OCI-LY3 (cell line): ENCODE measurements at regions not wholly inside any gene's neighbourhood (a gene's known extent, or its start where the extent isn't known, plus 50 kb on each side); places are given as distances from the start of the nearest gene placed in this dataset.
"Not testable (repeated sequence)": the region's sequence is repeated elsewhere in the genome, so short reads cannot be mapped to it uniquely, and the experiment has no call there.

Experiments
- H2AFZ ChIP-seq: fragments of 200-600, 300-600 bp; shearing (Covaris generic); 2 replicates; pipeline ENCODE4 v1.6.0; 2014; ENCODE audit warnings: antibody characterized with exemption, low read depth, low read length
- H3K27ac ChIP-seq: fragments of 200-600, 300-600 bp; sonication (generic); 2 replicates; pipeline ENCODE4 v1.5.1; 2014; ENCODE audit warnings: mild to moderate bottlenecking, low read length, moderate library complexity, mixed read lengths
- H3K27me3 ChIP-seq: fragments of 200-600, 300-600 bp; sonication (generic); 2 replicates; pipeline ENCODE4 v1.6.1; 2014; ENCODE audit warnings: low read depth, low read length, mixed read lengths
- H3K36me3 ChIP-seq: fragments of 200-600, 300-600 bp; sonication (generic); replicated peaks from 2 replicates; pipeline ENCODE3; 2014; ENCODE audit warnings: low read depth, low read length, mixed read lengths
- H3K4me1 ChIP-seq: fragments of 300-600, 200-600 bp; sonication (generic); 2 replicates; pipeline ENCODE4 v1.6.1; 2014; ENCODE audit warnings: low read length, mixed read lengths
- H3K4me2 ChIP-seq: fragments of 200-600, 300-600 bp; sonication (generic); 2 replicates; pipeline ENCODE4 v1.6.1; 2014; ENCODE audit warnings: low read length, mixed read lengths
- H3K4me3 ChIP-seq: fragments of 300-600, 200-600 bp; sonication (generic); 2 replicates; pipeline ENCODE4 v1.5.1; 2014; ENCODE audit warnings: antibody characterized with exemption, mild to moderate bottlenecking, low read length, moderate library complexity
- H3K79me2 ChIP-seq: fragments of 300-600, 200-600 bp; shearing (Covaris generic); 2 replicates; pipeline ENCODE4 v1.6.1; 2014; ENCODE audit warnings: mild to moderate bottlenecking, low read length, mixed read lengths
- H3K9ac ChIP-seq: fragments of 300-600, 200-600 bp; shearing (Covaris generic); 2 replicates; pipeline ENCODE4 v1.6.0; 2014; ENCODE audit warnings: mild to moderate bottlenecking, low read length, moderate library complexity
- H3K9me3 ChIP-seq: fragments of 200-600, 300-600 bp; shearing (Covaris generic); 2 replicates; pipeline ENCODE4 v1.6.1; 2014; ENCODE audit warnings: low read length, mixed read lengths; ENCODE audit not compliant: insufficient read depth
- H4K20me1 ChIP-seq: fragments of 200-600, 300-600 bp; sonication (generic); 2 replicates; pipeline ENCODE4 v1.6.1; 2016; ENCODE audit warnings: low read length, mixed read lengths; ENCODE audit not compliant: insufficient read depth
- EZH2phosphoT487 ChIP-seq: fragments of 200-600 bp; shearing (Covaris generic); IDR thresholded peaks from 2 replicates; pipeline ENCODE4 v1.6.1; 2018; ENCODE audit warnings: antibody characterized with exemption, mixed run types, low read depth
- TF ChIP-seq, protein P1 (sequence below): fragments of 200-600, 300-600 bp; sonication (generic); IDR thresholded peaks from 2 replicates; pipeline ENCODE4 v1.5.1; 2014; ENCODE audit warnings: antibody characterized with exemption, low read length, low read depth

DNA sequence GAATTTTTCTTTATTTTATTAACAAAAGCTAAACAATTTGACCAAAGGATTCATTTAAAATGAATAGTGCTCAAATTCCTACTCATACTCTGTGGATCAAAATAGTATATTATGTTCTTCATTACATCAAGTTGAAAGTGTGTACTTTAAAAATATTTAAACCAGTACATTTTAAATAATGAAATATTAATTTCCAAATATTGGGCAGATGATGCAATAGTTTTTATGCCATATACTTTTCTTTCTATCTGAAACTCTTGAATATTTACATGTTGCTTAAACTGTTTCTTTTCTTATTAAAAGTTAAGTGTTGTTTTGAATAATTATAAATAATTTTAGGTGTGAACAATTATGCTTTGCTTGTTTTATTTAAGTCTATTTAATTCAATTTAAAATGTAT is 144.7 kb upstream of the TMPRSS15 start:
- H2AFZ ChIP-seq = no peak overlapping the region
- H3K27ac ChIP-seq = no peak overlapping the region
- no peaks in the 10 kb centered on the region for H3K9me3 ChIP-seq
- no peak overlapping the region for H3K4me3 ChIP-seq
- TF ChIP-seq EZH2phosphoT487 = no peak
- TF ChIP-seq, protein P1, sequence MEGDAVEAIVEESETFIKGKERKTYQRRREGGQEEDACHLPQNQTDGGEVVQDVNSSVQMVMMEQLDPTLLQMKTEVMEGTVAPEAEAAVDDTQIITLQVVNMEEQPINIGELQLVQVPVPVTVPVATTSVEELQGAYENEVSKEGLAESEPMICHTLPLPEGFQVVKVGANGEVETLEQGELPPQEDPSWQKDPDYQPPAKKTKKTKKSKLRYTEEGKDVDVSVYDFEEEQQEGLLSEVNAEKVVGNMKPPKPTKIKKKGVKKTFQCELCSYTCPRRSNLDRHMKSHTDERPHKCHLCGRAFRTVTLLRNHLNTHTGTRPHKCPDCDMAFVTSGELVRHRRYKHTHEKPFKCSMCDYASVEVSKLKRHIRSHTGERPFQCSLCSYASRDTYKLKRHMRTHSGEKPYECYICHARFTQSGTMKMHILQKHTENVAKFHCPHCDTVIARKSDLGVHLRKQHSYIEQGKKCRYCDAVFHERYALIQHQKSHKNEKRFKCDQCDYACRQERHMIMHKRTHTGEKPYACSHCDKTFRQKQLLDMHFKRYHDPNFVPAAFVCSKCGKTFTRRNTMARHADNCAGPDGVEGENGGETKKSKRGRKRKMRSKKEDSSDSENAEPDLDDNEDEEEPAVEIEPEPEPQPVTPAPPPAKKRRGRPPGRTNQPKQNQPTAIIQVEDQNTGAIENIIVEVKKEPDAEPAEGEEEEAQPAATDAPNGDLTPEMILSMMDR = no peak
- no peak overlapping the region for H3K9ac ChIP-seq
- no peaks in the 10 kb centered on the region for H3K36me3 ChIP-seq
- no peaks in the 10 kb centered on the region for H3K27me3 ChIP-seq
- H3K4me2 ChIP-seq = no peak overlapping the region
- H3K4me1 ChIP-seq = no peaks in the 10 kb centered on the region; the same call in 1 of the 2 replicates
- no peaks in the 10 kb centered on the region for H4K20me1 ChIP-seq
- H3K79me2 ChIP-seq = no peaks in the 10 kb centered on the region

DNA sequence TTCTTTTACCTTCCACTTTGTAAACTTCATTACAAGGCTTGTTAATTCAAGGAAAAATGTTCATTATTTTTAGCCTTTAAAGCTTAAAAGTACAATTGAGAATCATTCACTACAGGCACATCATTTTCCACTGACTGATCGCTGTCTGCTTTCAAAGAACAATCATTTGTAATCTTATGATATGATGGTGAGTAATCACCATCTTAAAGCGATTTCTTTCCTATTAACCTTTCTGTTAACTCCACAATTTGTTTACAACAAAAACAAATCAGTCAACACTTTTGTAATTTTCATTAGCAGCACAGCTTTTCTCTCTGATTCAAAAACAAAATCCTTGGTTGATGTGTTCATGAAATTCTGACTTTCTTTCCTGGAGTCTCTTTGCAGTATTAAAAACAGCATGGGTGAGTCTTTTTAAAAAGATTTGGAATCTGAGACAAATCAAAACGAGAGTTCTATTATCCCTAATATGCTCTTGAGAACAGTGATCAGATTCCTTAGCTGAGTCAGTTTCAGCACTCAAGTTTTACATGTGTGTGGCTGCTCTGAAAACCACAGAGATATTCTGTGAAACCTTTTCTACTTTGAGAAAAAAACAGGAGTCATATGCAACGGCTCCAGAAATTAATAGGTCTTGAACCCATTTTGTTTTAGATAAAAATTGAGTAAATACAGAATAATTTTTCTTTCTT is 145.8 kb upstream of the TMPRSS15 start:
- Histone ChIP-seq H4K20me1 (no peaks in the 10 kb centered on the region), H3K36me3 (no peaks in the 10 kb centered on the region), H3K4me1 (no peaks in the 10 kb centered on the region; the same call in 1 of the 2 replicates), H3K4me3 (no peak overlapping the region), H3K27me3 (no peaks in the 10 kb centered on the region), H3K9me3 (no peaks in the 10 kb centered on the region), H3K27ac (no peak overlapping the region), H3K79me2 (no peaks in the 10 kb centered on the region), H2AFZ (peak overlapping the region; percentile 62; the same call in 1 of the 2 replicates), H3K9ac (no peak overlapping the region), H3K4me2 (no peak overlapping the region)
- TF ChIP-seq, protein P1 = no peak
- TF ChIP-seq EZH2phosphoT487 = no peak

DNA sequence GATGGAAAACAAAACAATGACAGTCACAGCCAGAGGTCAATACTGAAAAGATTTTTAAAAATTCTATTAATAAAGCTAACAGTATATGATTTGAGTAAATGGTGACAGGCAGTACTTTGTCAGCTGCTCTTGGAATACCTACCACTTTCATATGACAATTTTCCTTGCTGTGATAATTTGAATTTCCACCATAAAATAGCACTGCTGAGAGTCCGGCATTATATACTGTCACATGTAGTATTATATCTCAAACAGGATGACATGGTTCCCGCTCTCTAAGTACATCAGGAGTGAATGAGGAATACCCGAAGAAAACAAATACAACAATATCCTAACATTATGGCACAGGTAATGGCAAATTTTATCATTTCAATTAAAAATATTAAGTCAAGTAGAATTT is 146.8 kb upstream of the TMPRSS15 start:
- no peaks in the 10 kb centered on the region; the same call in 1 of the 2 replicates for H3K4me1 ChIP-seq
- no peak overlapping the region for H2AFZ ChIP-seq
- TF ChIP-seq EZH2phosphoT487 = no peak
- TF ChIP-seq, protein P1 = no peak
- H3K27me3 ChIP-seq = no peaks in the 10 kb centered on the region
- H4K20me1 ChIP-seq = no peaks in the 10 kb centered on the region
- H3K79me2 ChIP-seq = no peaks in the 10 kb centered on the region
- H3K4me2 ChIP-seq = no peak overlapping the region
- H3K9me3 ChIP-seq = no peaks in the 10 kb centered on the region
- no peak overlapping the region for H3K9ac ChIP-seq
- no peak overlapping the region for H3K27ac ChIP-seq
- H3K36me3 ChIP-seq = no peaks in the 10 kb centered on the region
- H3K4me3 ChIP-seq = no peak overlapping the region

DNA sequence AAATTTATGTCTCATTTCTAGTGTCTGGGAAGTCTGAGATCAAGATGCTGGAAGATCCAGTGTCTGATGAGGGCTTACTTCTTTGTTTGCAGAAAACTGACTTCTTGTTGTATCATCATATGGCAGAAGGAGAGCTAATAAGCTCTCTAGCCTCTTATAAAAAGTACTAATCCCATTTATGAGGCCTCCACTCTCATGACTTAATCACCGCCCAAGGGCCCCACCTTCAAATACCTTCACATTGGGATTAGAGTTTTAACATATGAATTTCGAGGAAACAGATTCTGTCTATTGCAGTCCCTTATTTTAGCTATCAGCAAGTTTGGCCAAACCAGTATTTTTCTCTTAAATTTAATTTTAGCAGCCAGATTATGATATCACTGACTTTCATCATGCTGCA is 150.2 kb upstream of the TMPRSS15 start:
- no peaks in the 10 kb centered on the region for H3K79me2 ChIP-seq
- TF ChIP-seq EZH2phosphoT487 = no peak
- TF ChIP-seq, protein P1 = no peak
- H3K9ac ChIP-seq = no peak overlapping the region
- H4K20me1 ChIP-seq = no peaks in the 10 kb centered on the region
- H2AFZ ChIP-seq = no peak overlapping the region
- no peaks in the 10 kb centered on the region for H3K36me3 ChIP-seq
- no peaks in the 10 kb centered on the region for H3K27me3 ChIP-seq
- no peaks in the 10 kb centered on the region; the same call in 1 of the 2 replicates for H3K4me1 ChIP-seq
- no peak overlapping the region for H3K4me2 ChIP-seq
- no peak overlapping the region for H3K4me3 ChIP-seq
- H3K27ac ChIP-seq = no peak overlapping the region
- no peaks in the 10 kb centered on the region for H3K9me3 ChIP-seq

DNA sequence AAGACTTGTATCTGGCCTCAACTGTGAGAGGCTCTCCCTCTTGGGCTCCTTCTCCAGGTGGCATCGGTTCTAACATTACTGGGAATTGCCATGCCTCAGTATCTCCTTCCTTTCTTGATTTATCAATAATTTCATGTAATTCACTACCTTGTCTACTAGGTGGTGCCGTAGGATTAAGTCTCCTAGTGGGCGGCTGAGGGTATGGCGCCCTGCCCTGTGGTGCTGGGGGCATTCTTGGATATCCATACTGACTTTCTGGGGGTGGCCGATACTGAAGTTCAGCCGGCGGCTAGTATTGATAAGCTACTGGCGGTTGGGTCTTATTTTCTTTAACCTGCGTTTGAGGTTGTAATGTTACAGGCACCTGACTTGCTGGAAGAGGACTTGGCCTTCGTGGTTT is 164.2 kb upstream of the TMPRSS15 start:
- H3K27ac ChIP-seq, H3K36me3 ChIP-seq, H3K4me2 ChIP-seq, H3K4me3 ChIP-seq, H4K20me1 ChIP-seq, H2AFZ ChIP-seq, H3K79me2 ChIP-seq, H3K9ac ChIP-seq, H3K27me3 ChIP-seq, H3K9me3 ChIP-seq, H3K4me1 ChIP-seq: not testable (repeated sequence)
